Epithelial cell of proximal tubule (primary cell): ENCODE measurements at regions not wholly inside any gene's neighbourhood (a gene's known extent, or its start where the extent isn't known, plus 50 kb on each side); places are given as distances from the start of the nearest gene placed in this dataset.

Experiments
- DNase-seq: peaks from one replicate; pipeline ENCODE4 v3.0.0-alpha.2; 2011; ENCODE audit warnings: low read depth
- H3K4me3 ChIP-seq: 2 replicates; pipeline ENCODE4 v1.5.1; 2011; ENCODE audit warnings: low read depth, mild to moderate bottlenecking, low read length
- CTCF ChIP-seq: conservative IDR thresholded peaks from 2 replicates; pipeline ENCODE4 v1.5.1; 2012; ENCODE audit warnings: low read depth, mild to moderate bottlenecking, low read length

GRCh38 chr7:118349604-118350003, 125.1 kb downstream of the ANKRD7 start:
- H3K4me3 ChIP-seq = no peak overlapping the region
- DNase-seq = no peak
- no peak for TF ChIP-seq CTCF

- no peak overlapping the region for H3K4me3 ChIP-seq
- DNase-seq = no peak
- TF ChIP-seq CTCF = no peak
These were observed 125.8 kb downstream of the ANKRD7 start for GRCh38 chr7:118350260-118350659.

- H3K4me3 ChIP-seq = no peak overlapping the region
- peak; percentile 26 for DNase-seq
- TF ChIP-seq CTCF = peak; percentile 62
These were observed 128.5 kb downstream of the ANKRD7 start for GRCh38 chr7:118352867-118353453.

GRCh38 chr7:118366363-118366762, 141.9 kb downstream of the ANKRD7 start:
- no peak overlapping the region for H3K4me3 ChIP-seq
- TF ChIP-seq CTCF = no peak
- no peak for DNase-seq

- TF ChIP-seq CTCF = no peak
- no peak overlapping the region for H3K4me3 ChIP-seq
- no peak for DNase-seq
These were observed 144.5 kb downstream of the ANKRD7 start for GRCh38 chr7:118368958-118369357.

GRCh38 chr7:118369987-118370386, 145.5 kb downstream of the ANKRD7 start:
- no peak for TF ChIP-seq CTCF
- no peak for DNase-seq

GRCh38 chr7:118372530-118372929, 148.0 kb downstream of the ANKRD7 start:
- no peak overlapping the region for H3K4me3 ChIP-seq
- peak; percentile 15 for DNase-seq

More at GRCh38 chr7:118369987-118370386, 145.5 kb downstream of the ANKRD7 start:
- no peak overlapping the region for H3K4me3 ChIP-seq

More at GRCh38 chr7:118372530-118372929, 148.0 kb downstream of the ANKRD7 start:
- TF ChIP-seq CTCF = no peak
